Body of pancreas (tissue), 4 donors: ENCODE measurements at regions not wholly inside any gene's neighbourhood (a gene's known extent, or its start where the extent isn't known, plus 50 kb on each side); places are given as distances from the start of the nearest gene placed in this dataset.

ENCODE experiments used
- ATAC-seq: fragments of 150-250 bp; one replicate; pipeline ENCODE4 v1.9.1; 2016
- DNase-seq, 4 donors: peaks; one replicate each; pipeline ENCODE4 v3.0.0-alpha.2; 2019
- H3K27ac ChIP-seq, 4 donors: fragments of 200-600 bp; sonication (generic); 1 replicate in 3 of 4; 2 replicates in 1 of 4; pipeline versions ENCODE4 v1.5.1 to v1.6.1; 2016 to 2019; ENCODE audit warnings: mild to moderate bottlenecking in 1 of 4, mixed read lengths in 1 of 4, moderate library complexity in 1 of 4
- H3K27me3 ChIP-seq, 2 donors: fragments of 200-600 bp; sonication (generic); one replicate each; pipeline ENCODE4 v1.6.0; 2016; ENCODE audit warnings: mild to moderate bottlenecking in 1 of 2
- H3K36me3 ChIP-seq, 2 donors: fragments of 200-600 bp; sonication (generic); replicated peaks in 1 of 2; 2 replicates each; pipeline ENCODE4 v1.5.1; 2016; ENCODE audit warnings: low read depth in 2 of 2; ENCODE audit not compliant: insufficient read depth in 1 of 2
- H3K4me1 ChIP-seq: fragments of 200-600 bp; sonication (generic); one replicate; pipeline ENCODE4 v1.6.0; 2016
- H3K4me3 ChIP-seq, 2 donors: fragments of 200-600 bp; sonication (generic); 1 replicate in 1 of 2; 2 replicates in 1 of 2; pipeline ENCODE4 v1.5.1; 2016 to 2019
- H3K9me3 ChIP-seq, 3 donors: fragments of 200-600 bp; sonication (generic); 1 replicate in 2 of 3; 2 replicates in 1 of 3; pipeline ENCODE4 v1.5.1; 2016
- POLR2A ChIP-seq, 3 donors: fragments of 450-650 bp; IDR thresholded peaks; one replicate each; pipeline ENCODE4 v1.6.1; 2016; ENCODE audit warnings: antibody characterized with exemption in 3 of 3, mild to moderate bottlenecking in 2 of 3
- WGBS, 2 donors: methylation state at CpG; one replicate each; pipeline ENCODE4 v1.1.5; 2017; 5-methylcytosine and 5-hydroxymethylcytosine counted together
- intact Hi-C: fragments of 100-400 bp; cut with DNase I; formaldehyde crosslinking; loops from one replicate; pipeline ENCODE4 v1.15.1; 2023
- TF ChIP-seq, protein P1 (sequence below), 7 experiments: fragments of 450-650 bp in 4 of 7; fragments of 200-600 bp in 3 of 7; sonication (generic) in 3 of 7; IDR thresholded peaks; one replicate each; pipeline ENCODE4 v1.5.1; 2016 to 2019; ENCODE audit warnings: antibody characterized with exemption in 7 of 7

DNA sequence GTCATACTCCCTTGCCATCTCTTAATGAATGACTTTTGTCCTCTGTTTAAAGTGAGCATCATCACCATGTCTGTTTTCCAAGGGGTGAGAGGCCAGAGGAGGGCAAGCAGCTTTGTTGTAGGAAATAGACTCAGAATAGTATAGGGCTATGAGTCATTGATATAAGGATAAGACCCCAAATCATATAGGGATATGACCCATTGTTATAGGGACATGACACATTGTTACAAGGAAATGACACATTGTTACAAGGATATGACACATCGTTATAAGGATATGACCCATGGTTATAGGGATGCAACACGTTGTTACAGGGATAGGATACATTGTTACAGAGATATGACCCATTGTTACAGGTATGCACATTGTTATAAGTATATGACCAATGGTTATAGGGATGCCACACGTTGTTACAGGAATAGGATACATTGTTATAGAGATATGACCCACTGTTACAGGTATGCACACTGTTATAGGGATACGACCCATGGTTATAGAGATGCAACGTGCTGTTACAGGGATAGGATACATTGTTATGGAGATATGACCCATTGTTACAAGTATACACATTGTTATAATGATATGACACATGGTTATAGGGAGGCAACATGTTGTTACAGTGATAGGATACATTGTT is 311.1 kb upstream of the ADARB2 start:
- TF ChIP-seq, protein P1, sequence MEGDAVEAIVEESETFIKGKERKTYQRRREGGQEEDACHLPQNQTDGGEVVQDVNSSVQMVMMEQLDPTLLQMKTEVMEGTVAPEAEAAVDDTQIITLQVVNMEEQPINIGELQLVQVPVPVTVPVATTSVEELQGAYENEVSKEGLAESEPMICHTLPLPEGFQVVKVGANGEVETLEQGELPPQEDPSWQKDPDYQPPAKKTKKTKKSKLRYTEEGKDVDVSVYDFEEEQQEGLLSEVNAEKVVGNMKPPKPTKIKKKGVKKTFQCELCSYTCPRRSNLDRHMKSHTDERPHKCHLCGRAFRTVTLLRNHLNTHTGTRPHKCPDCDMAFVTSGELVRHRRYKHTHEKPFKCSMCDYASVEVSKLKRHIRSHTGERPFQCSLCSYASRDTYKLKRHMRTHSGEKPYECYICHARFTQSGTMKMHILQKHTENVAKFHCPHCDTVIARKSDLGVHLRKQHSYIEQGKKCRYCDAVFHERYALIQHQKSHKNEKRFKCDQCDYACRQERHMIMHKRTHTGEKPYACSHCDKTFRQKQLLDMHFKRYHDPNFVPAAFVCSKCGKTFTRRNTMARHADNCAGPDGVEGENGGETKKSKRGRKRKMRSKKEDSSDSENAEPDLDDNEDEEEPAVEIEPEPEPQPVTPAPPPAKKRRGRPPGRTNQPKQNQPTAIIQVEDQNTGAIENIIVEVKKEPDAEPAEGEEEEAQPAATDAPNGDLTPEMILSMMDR (IDR thresholded peaks at IDR 0.05): no peak
- TF ChIP-seq POLR2A (IDR thresholded peaks at IDR 0.05): no peak
- H3K4me1 ChIP-seq: no peaks in the 10 kb centered on the region
- no peaks in the 10 kb centered on the region for H3K36me3 ChIP-seq
- no peaks in the 10 kb centered on the region for H3K9me3 ChIP-seq
- H3K27ac ChIP-seq: no peak overlapping the region
- H3K27me3 ChIP-seq: no peaks in the 10 kb centered on the region
- DNase-seq (no peak), ATAC-seq (no peak)
- intact Hi-C loops: no loop called here
- WGBS, 2 donors: 56 to 57% methylated on average over 5 of the region's 5 CpGs
- no peak overlapping the region for H3K4me3 ChIP-seq

DNA sequence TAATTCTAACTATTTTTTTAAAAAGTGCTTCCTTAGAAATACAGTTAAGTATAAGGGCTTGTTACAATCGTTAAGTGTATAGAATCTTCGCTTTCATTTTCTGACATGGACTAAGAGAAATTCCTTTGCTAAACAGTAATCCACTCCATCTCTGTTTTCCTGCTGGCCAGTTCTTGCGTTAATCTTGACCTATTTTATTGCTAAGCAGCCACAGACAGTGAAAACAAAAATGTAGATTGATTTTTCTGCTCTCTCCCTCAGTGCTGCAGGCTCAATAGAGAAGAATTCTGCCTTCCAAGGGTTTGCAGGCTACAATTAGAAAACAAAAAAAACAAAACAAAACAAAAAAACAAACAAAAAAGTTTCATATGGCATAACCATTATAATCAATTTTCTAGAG is 310.4 kb upstream of the ADARB2 start:
- TF ChIP-seq, protein P1 (IDR thresholded peaks at IDR 0.05): no peak
- TF ChIP-seq POLR2A (IDR thresholded peaks at IDR 0.05): no peak
- 39 to 47% methylated on average over 3 of the region's 3 CpGs for WGBS, 2 donors
- Histone ChIP-seq H3K27ac (no peak overlapping the region), H3K36me3 (no peaks in the 10 kb centered on the region), H3K9me3 (no peaks in the 10 kb centered on the region), H3K4me1 (no peaks in the 10 kb centered on the region), H3K4me3 (no peak overlapping the region), H3K27me3 (no peaks in the 10 kb centered on the region)
- DNase-seq: no peak
- ATAC-seq: no peak
- intact Hi-C loops: no loop called here

DNA sequence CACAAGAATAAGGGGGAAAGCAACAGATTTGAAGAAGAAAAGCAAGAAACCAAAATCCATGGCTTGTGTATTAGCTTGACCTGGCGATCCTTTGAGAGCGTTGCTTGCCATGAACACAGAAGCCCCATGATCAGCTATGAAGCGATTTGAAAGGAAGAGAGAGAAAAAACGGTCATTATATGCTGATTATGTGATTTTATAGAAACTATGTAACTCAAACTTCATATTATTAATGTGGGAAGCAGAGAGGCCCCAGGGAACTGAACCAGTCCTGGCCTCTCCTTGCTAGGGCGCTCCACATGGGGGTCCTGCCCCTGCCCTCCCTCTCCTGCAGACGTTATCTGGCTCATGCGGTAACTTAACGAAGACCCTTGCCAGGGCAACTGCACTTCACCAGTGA is 306.1 kb upstream of the ADARB2 start:
- H3K4me3 ChIP-seq: no peak overlapping the region
- H3K27me3 ChIP-seq: no peaks in the 10 kb centered on the region
- DNase-seq (no peak), ATAC-seq (no peak)
- H3K36me3 ChIP-seq: no peaks in the 10 kb centered on the region
- H3K4me1 ChIP-seq: no peaks in the 10 kb centered on the region
- intact Hi-C loops: no loop called here
- no peaks in the 10 kb centered on the region for H3K9me3 ChIP-seq
- TF ChIP-seq POLR2A (IDR thresholded peaks at IDR 0.05): no peak
- TF ChIP-seq, protein P1 (IDR thresholded peaks at IDR 0.05): no peak
- 77 to 89% methylated on average over 6 to 8 of the region's 8 CpGs for WGBS, 2 donors
- no peak overlapping the region for H3K27ac ChIP-seq

DNA sequence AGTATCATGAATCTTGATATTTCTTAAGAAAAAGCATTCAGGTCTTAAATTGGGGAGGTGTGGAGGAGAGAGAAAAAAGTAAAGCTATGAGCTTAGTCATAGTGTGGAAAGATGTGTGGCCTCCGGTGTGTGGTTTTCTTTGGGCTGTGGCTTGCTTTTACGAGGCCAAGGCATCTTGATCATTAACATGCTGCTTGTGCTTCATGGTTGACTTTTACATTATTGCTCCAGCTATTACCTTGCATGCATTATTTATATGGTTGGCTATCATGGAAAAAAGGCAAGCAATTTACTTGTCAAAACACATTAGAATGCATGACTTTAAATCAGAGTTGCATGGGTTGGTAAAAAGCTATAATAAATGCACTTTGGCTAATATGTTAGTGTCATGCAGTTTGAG is 300.7 kb upstream of the ADARB2 start:
- intact Hi-C loops: no loop called here

More for the DNA sequence above, 300.7 kb upstream of the ADARB2 start:
- no peak overlapping the region for H3K4me3 ChIP-seq
- DNase-seq (no peak), ATAC-seq (no peak)
- H3K36me3 ChIP-seq: no peaks in the 10 kb centered on the region
- no peaks in the 10 kb centered on the region for H3K4me1 ChIP-seq
- H3K9me3 ChIP-seq: no peaks in the 10 kb centered on the region
- no peak for TF ChIP-seq POLR2A (IDR thresholded peaks at IDR 0.05)
- TF ChIP-seq, protein P1 (IDR thresholded peaks at IDR 0.05): no peak
- H3K27me3 ChIP-seq: no peaks in the 10 kb centered on the region
- H3K27ac ChIP-seq: no peak overlapping the region
- 71 to 78% methylated on average over 2 of the region's 2 CpGs for WGBS, 2 donors
